Astrocyte (in vitro differentiated cells and primary cell): ENCODE measurements at regions not wholly inside any gene's neighbourhood (a gene's known extent, or its start where the extent isn't known, plus 50 kb on each side); places are given as distances from the start of the nearest gene placed in this dataset.

Source experiments
- DNase-seq: peaks from one replicate; pipeline ENCODE4 v3.0.0-alpha.2; 2010; ENCODE audit warnings: low read depth
- FAIRE-seq: peaks from 2 replicates; lab custom pipeline; 2011; peaks lifted over from hg19 to GRCh38; lab: Jason Lieb, UNC
- H2AFZ ChIP-seq: 2 replicates; pipeline ENCODE4 v1.6.0; 2012; ENCODE audit warnings: low read depth, low read length, inconsistent platforms
- H3K27ac ChIP-seq: 2 replicates; pipeline ENCODE4 v1.5.1; 2011; ENCODE audit warnings: low read depth, low read length, inconsistent platforms
- H3K27me3 ChIP-seq: 2 replicates; pipeline ENCODE4 v1.6.0; 2011; ENCODE audit warnings: low read length, inconsistent platforms; ENCODE audit not compliant: insufficient read depth
- H3K36me3 ChIP-seq: 2 replicates; pipeline ENCODE4 v1.5.1; 2011; ENCODE audit warnings: low read length, inconsistent platforms; ENCODE audit not compliant: insufficient read depth
- H3K4me1 ChIP-seq: 2 replicates; pipeline ENCODE4 v1.5.1; 2011; ENCODE audit warnings: low read length, inconsistent platforms; ENCODE audit not compliant: insufficient read depth
- H3K4me2 ChIP-seq: 2 replicates; pipeline ENCODE4 v1.6.0; 2012; ENCODE audit warnings: low read length, inconsistent platforms
- H3K4me3 ChIP-seq: 2 replicates; pipeline ENCODE4 v1.5.1; 2011; ENCODE audit warnings: low read depth, mild to moderate bottlenecking, low read length, inconsistent platforms; ENCODE audit not compliant: insufficient read depth
- H3K79me2 ChIP-seq: 2 replicates; pipeline ENCODE4 v1.6.0; 2012; ENCODE audit warnings: mild to moderate bottlenecking, low read length, inconsistent platforms; ENCODE audit not compliant: insufficient read depth
- H3K9ac ChIP-seq: 2 replicates; pipeline ENCODE4 v1.6.0; 2012; ENCODE audit warnings: mild to moderate bottlenecking, low read length, inconsistent platforms
- H3K9me3 ChIP-seq: 2 replicates; pipeline ENCODE4 v1.5.1; 2012; ENCODE audit warnings: low read depth, mild to moderate bottlenecking, low read length, inconsistent platforms; ENCODE audit not compliant: insufficient read depth
- H4K20me1 ChIP-seq: 2 replicates; pipeline ENCODE4 v1.6.0; 2012; ENCODE audit warnings: low read length, inconsistent platforms; ENCODE audit not compliant: insufficient read depth
- H3K27ac Mint-ChIP-seq: one replicate; pipeline ENCODE4 v1.8.0; 2021; ENCODE audit warnings: mild to moderate bottlenecking, mixed read lengths; ENCODE audit not compliant: unreplicated experiment
- H3K27me3 Mint-ChIP-seq: one replicate; pipeline ENCODE4 v1.8.0; 2021; ENCODE audit warnings: low read depth, mixed read lengths; ENCODE audit not compliant: unreplicated experiment
- H3K36me3 Mint-ChIP-seq: one replicate; pipeline ENCODE4 v1.8.0; 2021; ENCODE audit warnings: low read depth, mixed read lengths; ENCODE audit not compliant: unreplicated experiment
- H3K4me1 Mint-ChIP-seq: one replicate; pipeline ENCODE4 v1.8.0; 2021; ENCODE audit warnings: low read depth, mixed read lengths; ENCODE audit not compliant: unreplicated experiment
- H3K4me3 Mint-ChIP-seq: one replicate; pipeline ENCODE4 v1.8.0; 2021; ENCODE audit warnings: mild to moderate bottlenecking, moderate library complexity, mixed read lengths; ENCODE audit not compliant: unreplicated experiment
- H3K9me3 Mint-ChIP-seq: one replicate; pipeline ENCODE4 v1.8.0; 2021; ENCODE audit warnings: mild to moderate bottlenecking, mixed read lengths; ENCODE audit not compliant: unreplicated experiment
- EZH2 ChIP-seq: IDR thresholded peaks from 2 replicates; pipeline ENCODE4 v1.6.1; 2012; ENCODE audit warnings: mild to moderate bottlenecking, low read length, inconsistent platforms; ENCODE audit not compliant: insufficient read depth
- TF ChIP-seq, protein P1 (sequence below): IDR thresholded peaks from 2 replicates; pipeline ENCODE4 v1.5.1; 2011; ENCODE audit warnings: low read depth, mild to moderate bottlenecking, inconsistent platforms, low read length, moderate library complexity; ENCODE audit not compliant: insufficient read depth

GRCh38 chr1:110770832-110771231 lies 96.1 kb upstream of the KCNA3 start:
- no peak overlapping the region for H3K4me2 ChIP-seq
- no peaks in the 10 kb centered on the region for H3K79me2 ChIP-seq
- H3K27me3 Mint-ChIP-seq: peaks cover 32% of the 10 kb centered on the region
- H3K4me3 Mint-ChIP-seq: no peak overlapping the region
- no peaks in the 10 kb centered on the region for H3K27me3 ChIP-seq
- no peaks in the 10 kb centered on the region for H3K4me1 ChIP-seq
- no peaks in the 10 kb centered on the region for H3K9me3 ChIP-seq
- TF ChIP-seq EZH2: no peak
- TF ChIP-seq, protein P1, sequence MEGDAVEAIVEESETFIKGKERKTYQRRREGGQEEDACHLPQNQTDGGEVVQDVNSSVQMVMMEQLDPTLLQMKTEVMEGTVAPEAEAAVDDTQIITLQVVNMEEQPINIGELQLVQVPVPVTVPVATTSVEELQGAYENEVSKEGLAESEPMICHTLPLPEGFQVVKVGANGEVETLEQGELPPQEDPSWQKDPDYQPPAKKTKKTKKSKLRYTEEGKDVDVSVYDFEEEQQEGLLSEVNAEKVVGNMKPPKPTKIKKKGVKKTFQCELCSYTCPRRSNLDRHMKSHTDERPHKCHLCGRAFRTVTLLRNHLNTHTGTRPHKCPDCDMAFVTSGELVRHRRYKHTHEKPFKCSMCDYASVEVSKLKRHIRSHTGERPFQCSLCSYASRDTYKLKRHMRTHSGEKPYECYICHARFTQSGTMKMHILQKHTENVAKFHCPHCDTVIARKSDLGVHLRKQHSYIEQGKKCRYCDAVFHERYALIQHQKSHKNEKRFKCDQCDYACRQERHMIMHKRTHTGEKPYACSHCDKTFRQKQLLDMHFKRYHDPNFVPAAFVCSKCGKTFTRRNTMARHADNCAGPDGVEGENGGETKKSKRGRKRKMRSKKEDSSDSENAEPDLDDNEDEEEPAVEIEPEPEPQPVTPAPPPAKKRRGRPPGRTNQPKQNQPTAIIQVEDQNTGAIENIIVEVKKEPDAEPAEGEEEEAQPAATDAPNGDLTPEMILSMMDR: no peak
- no peak overlapping the region for H3K4me3 ChIP-seq
- no peak for FAIRE-seq
- H3K9ac ChIP-seq: no peak overlapping the region
- no peak overlapping the region for H3K27ac Mint-ChIP-seq
- H2AFZ ChIP-seq: no peak overlapping the region
- no peaks in the 10 kb centered on the region for H3K36me3 Mint-ChIP-seq
- H3K9me3 Mint-ChIP-seq: peaks cover 2% of the 10 kb centered on the region
- no peaks in the 10 kb centered on the region for H4K20me1 ChIP-seq
- no peak for DNase-seq
- H3K27ac ChIP-seq: no peak overlapping the region
- H3K4me1 Mint-ChIP-seq: no peaks in the 10 kb centered on the region
- no peaks in the 10 kb centered on the region for H3K36me3 ChIP-seq

- Mint-ChIP-seq H3K27ac (no peak overlapping the region), H3K27me3 (peaks cover 24% of the 10 kb centered on the region), H3K9me3 (peaks cover 2% of the 10 kb centered on the region), H3K4me3 (no peak overlapping the region), H3K4me1 (no peaks in the 10 kb centered on the region), H3K36me3 (no peaks in the 10 kb centered on the region)
- no peak overlapping the region for H3K4me3 ChIP-seq
- H3K27ac ChIP-seq: no peak overlapping the region
- H3K9me3 ChIP-seq: no peaks in the 10 kb centered on the region
- H3K79me2 ChIP-seq: no peaks in the 10 kb centered on the region
- H3K4me2 ChIP-seq: no peak overlapping the region
- DNase-seq (no peak), FAIRE-seq (no peak)
- no peaks in the 10 kb centered on the region for H4K20me1 ChIP-seq
- H3K36me3 ChIP-seq: no peaks in the 10 kb centered on the region
- H3K9ac ChIP-seq: no peak overlapping the region
- no peak overlapping the region for H2AFZ ChIP-seq
- TF ChIP-seq, protein P1: no peak
- no peak for TF ChIP-seq EZH2
- no peaks in the 10 kb centered on the region for H3K27me3 ChIP-seq
- H3K4me1 ChIP-seq: no peaks in the 10 kb centered on the region
Measured at GRCh38 chr1:110768605-110769004, 93.9 kb upstream of the KCNA3 start.

DNA sequence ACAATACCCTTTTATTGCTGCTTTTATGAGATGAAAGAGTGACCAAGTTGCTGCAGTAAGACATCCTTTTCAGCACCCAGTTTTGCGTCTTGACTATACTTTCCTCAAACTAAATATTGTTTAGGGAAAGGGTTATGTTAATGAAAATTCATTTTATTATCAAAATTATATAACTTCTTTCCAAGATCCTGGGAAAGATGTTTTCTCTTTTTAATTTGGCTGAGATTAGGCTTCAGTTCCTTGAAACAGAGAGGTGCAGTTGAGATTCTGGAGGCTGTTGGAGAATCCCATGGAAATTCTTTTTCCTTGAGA lies 91.6 kb upstream of the KCNA3 start:
- no peaks in the 10 kb centered on the region for H3K27me3 ChIP-seq

More for the DNA sequence above, 91.6 kb upstream of the KCNA3 start:
- H3K9ac ChIP-seq: no peak overlapping the region
- H3K4me1 ChIP-seq: no peaks in the 10 kb centered on the region
- TF ChIP-seq, protein P1: no peak
- TF ChIP-seq EZH2: no peak
- no peaks in the 10 kb centered on the region for H4K20me1 ChIP-seq
- H3K4me3 ChIP-seq: no peak overlapping the region
- no peaks in the 10 kb centered on the region for H3K4me1 Mint-ChIP-seq
- H3K79me2 ChIP-seq: no peaks in the 10 kb centered on the region
- H3K9me3 ChIP-seq: no peaks in the 10 kb centered on the region
- H3K36me3 ChIP-seq: no peaks in the 10 kb centered on the region
- H3K27ac ChIP-seq: no peak overlapping the region
- H3K4me2 ChIP-seq: no peak overlapping the region
- H3K27me3 Mint-ChIP-seq: peaks cover 21% of the 10 kb centered on the region
- H3K9me3 Mint-ChIP-seq: no peaks in the 10 kb centered on the region
- no peak overlapping the region for H3K27ac Mint-ChIP-seq
- no peak for DNase-seq
- no peaks in the 10 kb centered on the region for H3K36me3 Mint-ChIP-seq
- FAIRE-seq: no peak
- no peak overlapping the region for H2AFZ ChIP-seq
- H3K4me3 Mint-ChIP-seq: no peak overlapping the region
